ENCODE measurements at regions not wholly inside any gene's neighbourhood (a gene's known extent, or its start where the extent isn't known, plus 50 kb on each side); places are given as distances from the start of the nearest gene placed in this dataset.
A peak's percentile ranks its signal among the peaks of the same experiment; 100 is the strongest.

DNA sequence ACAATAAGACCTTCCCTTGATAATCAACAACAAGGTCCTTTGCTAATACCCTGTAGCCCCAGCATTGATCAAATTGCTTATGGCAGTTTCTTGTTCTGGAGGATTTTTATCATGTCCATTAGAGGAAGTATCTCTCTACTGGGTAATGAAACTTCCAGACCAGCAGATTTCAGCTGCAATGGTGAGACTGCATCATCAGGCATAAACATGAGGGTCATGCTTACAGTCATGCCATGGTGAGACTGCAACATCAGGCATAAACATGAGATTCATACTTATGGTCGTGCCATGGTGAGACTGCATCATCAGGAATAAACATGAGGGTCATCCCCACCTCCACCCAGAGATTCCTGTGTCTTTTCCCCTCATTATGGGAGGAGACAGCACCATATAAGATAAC, 129.0 kb upstream of the LIPC start:
- no peak overlapping the region for H3K4me3 ChIP-seq (ENCODE audit: low read depth in 1 of 3, low read length in 3 of 3)
- peak overlapping the region in 1 of 2 donors; percentile 52 for H3K27ac ChIP-seq (ENCODE audit: low read depth in 1 of 2, low read length in 2 of 2)
- no peaks in the 10 kb centered on the region for H3K36me3 ChIP-seq (ENCODE audit: control insufficient read depth in 4 of 4, insufficient read depth in 3 of 4, low read depth in 1 of 4, low read length in 3 of 4)
- no peaks in the 10 kb centered on the region for H3K9me3 ChIP-seq (ENCODE audit: control insufficient read depth in 4 of 4, low read length in 3 of 4)
- DNase-seq (ENCODE audit: low spot score), result no peak
- no peak for TF ChIP-seq RAD21 (IDR thresholded peaks at IDR 0.05)
- TF ChIP-seq, protein P1, sequence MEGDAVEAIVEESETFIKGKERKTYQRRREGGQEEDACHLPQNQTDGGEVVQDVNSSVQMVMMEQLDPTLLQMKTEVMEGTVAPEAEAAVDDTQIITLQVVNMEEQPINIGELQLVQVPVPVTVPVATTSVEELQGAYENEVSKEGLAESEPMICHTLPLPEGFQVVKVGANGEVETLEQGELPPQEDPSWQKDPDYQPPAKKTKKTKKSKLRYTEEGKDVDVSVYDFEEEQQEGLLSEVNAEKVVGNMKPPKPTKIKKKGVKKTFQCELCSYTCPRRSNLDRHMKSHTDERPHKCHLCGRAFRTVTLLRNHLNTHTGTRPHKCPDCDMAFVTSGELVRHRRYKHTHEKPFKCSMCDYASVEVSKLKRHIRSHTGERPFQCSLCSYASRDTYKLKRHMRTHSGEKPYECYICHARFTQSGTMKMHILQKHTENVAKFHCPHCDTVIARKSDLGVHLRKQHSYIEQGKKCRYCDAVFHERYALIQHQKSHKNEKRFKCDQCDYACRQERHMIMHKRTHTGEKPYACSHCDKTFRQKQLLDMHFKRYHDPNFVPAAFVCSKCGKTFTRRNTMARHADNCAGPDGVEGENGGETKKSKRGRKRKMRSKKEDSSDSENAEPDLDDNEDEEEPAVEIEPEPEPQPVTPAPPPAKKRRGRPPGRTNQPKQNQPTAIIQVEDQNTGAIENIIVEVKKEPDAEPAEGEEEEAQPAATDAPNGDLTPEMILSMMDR (IDR thresholded peaks at IDR 0.05; ENCODE audit: low read depth, low read length, missing input control), result no peak
- TF ChIP-seq, protein P2, sequence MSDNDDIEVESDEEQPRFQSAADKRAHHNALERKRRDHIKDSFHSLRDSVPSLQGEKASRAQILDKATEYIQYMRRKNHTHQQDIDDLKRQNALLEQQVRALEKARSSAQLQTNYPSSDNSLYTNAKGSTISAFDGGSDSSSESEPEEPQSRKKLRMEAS (IDR thresholded peaks at IDR 0.05), result peak; percentile 9
- H3K27me3 ChIP-seq (ENCODE audit: control insufficient read depth in 4 of 4, insufficient read depth in 4 of 4, low read length in 3 of 4), result no peaks in the 10 kb centered on the region
- H3K9ac ChIP-seq (ENCODE audit: low read depth in 1 of 2, low read length in 2 of 2), result no peak overlapping the region
- H3K4me1 ChIP-seq (ENCODE audit: control insufficient read depth in 4 of 4, insufficient read depth in 4 of 4, low read length in 3 of 4), result peaks cover 7 to 31% (median 16%) of the 10 kb centered on the region in 4 donors
- WGBS, result 88% methylated on average over 1 of the region's 1 CpG

- TF ChIP-seq GABPA (IDR thresholded peaks at IDR 0.05 in 1 of 2, conservative IDR thresholded peaks at IDR 0.05 in 1 of 2), result no peak
- 93% methylated on average over 6 of the region's 6 CpGs for WGBS
- Histone ChIP-seq H3K4me3 (ENCODE audit: low read depth in 1 of 3, low read length in 3 of 3) (no peak overlapping the region), H3K9me3 (ENCODE audit: control insufficient read depth in 4 of 4, low read length in 3 of 4) (no peaks in the 10 kb centered on the region), H3K4me1 (ENCODE audit: control insufficient read depth in 4 of 4, insufficient read depth in 4 of 4, low read length in 3 of 4) (peaks cover 7 to 32% (median 16%) of the 10 kb centered on the region in 4 donors), H3K27ac (ENCODE audit: low read depth in 1 of 2, low read length in 2 of 2) (no peak overlapping the region), H3K9ac (ENCODE audit: low read depth in 1 of 2, low read length in 2 of 2) (no peak overlapping the region), H3K27me3 (ENCODE audit: control insufficient read depth in 4 of 4, insufficient read depth in 4 of 4, low read length in 3 of 4) (no peaks in the 10 kb centered on the region), H3K36me3 (ENCODE audit: control insufficient read depth in 4 of 4, insufficient read depth in 3 of 4, low read depth in 1 of 4, low read length in 3 of 4) (no peaks in the 10 kb centered on the region)
- DNase-seq (ENCODE audit: low spot score), result no peak
Observed at GRCh38 chr15:58303236-58303635, 128.6 kb upstream of the LIPC start.

DNA sequence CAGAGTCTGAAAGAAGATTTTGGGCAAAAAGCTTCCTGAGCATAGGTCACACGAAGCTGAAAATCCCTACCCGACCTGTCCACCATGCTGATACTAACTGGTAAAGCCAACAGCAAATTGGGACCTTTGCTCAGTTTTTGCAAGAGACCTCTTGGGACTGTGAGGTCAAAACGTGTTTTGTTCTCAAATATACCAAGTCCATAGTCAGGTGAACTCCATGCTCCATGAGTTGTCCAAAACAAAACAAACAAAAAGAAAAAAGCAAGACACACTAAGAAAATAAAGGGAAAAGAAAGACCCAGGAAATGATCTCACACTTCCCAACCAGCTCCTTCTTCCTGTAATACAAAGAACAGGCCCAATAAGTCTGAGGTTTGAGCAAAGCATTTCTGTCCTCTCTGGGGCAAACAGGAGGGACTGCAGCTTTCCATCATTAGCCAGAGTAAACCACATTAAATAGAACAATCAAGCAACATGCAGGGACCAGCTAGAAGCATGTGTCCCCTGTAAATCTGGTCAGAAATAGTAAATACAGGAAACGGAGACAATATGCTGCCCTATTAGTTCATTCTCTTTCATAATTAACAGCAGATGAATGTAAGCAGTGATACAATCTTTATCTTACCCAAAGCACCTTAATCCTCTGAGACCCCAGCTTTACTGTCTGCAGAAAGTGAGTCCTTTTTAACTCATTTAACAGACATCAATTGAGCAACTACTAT, 125.0 kb upstream of the LIPC start:
- Histone ChIP-seq H3K36me3 (ENCODE audit: control insufficient read depth in 4 of 4, insufficient read depth in 3 of 4, low read depth in 1 of 4, low read length in 3 of 4) (no peaks in the 10 kb centered on the region), H3K4me1 (ENCODE audit: control insufficient read depth in 4 of 4, insufficient read depth in 4 of 4, low read length in 3 of 4) (peaks cover 9 to 40% (median 16%) of the 10 kb centered on the region in 4 donors), H3K27me3 (ENCODE audit: control insufficient read depth in 4 of 4, insufficient read depth in 4 of 4, low read length in 3 of 4) (no peaks in the 10 kb centered on the region), H3K4me3 (ENCODE audit: low read depth in 1 of 3, low read length in 3 of 3) (no peak overlapping the region), H3K9me3 (ENCODE audit: control insufficient read depth in 4 of 4, low read length in 3 of 4) (no peaks in the 10 kb centered on the region), H3K9ac (ENCODE audit: low read depth in 1 of 2, low read length in 2 of 2) (peak overlapping the region in 1 of 2 donors; percentile 55), H3K27ac (ENCODE audit: low read depth in 1 of 2, low read length in 2 of 2) (peak overlapping the region; percentile 84 to 89)
- no peak for DNase-seq (ENCODE audit: low spot score)
- 38% methylated on average over 4 of the region's 4 CpGs for WGBS
- TF ChIP-seq, protein P2 (IDR thresholded peaks at IDR 0.05), result peak; percentile 97
- no peak for TF ChIP-seq TAF1 (conservative IDR thresholded peaks at IDR 0.05)
- TF ChIP-seq HNF4A (conservative IDR thresholded peaks at IDR 0.05), result peak; percentile 97 to 98
- peak; percentile 56 for TF ChIP-seq FOXA2 (IDR thresholded peaks at IDR 0.05)
- TF ChIP-seq EGR1 (IDR thresholded peaks at IDR 0.05; ENCODE audit: low read depth in 2 of 2), result peak in 1 of 2 donors; percentile 61
- TF ChIP-seq, protein P3, sequence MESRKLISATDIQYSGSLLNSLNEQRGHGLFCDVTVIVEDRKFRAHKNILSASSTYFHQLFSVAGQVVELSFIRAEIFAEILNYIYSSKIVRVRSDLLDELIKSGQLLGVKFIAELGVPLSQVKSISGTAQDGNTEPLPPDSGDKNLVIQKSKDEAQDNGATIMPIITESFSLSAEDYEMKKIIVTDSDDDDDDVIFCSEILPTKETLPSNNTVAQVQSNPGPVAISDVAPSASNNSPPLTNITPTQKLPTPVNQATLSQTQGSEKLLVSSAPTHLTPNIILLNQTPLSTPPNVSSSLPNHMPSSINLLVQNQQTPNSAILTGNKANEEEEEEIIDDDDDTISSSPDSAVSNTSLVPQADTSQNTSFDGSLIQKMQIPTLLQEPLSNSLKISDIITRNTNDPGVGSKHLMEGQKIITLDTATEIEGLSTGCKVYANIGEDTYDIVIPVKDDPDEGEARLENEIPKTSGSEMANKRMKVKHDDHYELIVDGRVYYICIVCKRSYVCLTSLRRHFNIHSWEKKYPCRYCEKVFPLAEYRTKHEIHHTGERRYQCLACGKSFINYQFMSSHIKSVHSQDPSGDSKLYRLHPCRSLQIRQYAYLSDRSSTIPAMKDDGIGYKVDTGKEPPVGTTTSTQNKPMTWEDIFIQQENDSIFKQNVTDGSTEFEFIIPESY (IDR thresholded peaks at IDR 0.05), result peak; percentile 86
- peak; percentile 32 for TF ChIP-seq NR2F2 (IDR thresholded peaks at IDR 0.05)
- TF ChIP-seq RXRA (IDR thresholded peaks at IDR 0.05), result peak; percentile 98
- TF ChIP-seq HNF4G (IDR thresholded peaks at IDR 0.05), result peak; percentile 91
- peak; percentile 38 to 67 for TF ChIP-seq GABPA (IDR thresholded peaks at IDR 0.05 in 1 of 2, conservative IDR thresholded peaks at IDR 0.05 in 1 of 2)
- TF ChIP-seq RAD21 (IDR thresholded peaks at IDR 0.05), result peak; percentile 66 to 75
- TF ChIP-seq, protein P4, sequence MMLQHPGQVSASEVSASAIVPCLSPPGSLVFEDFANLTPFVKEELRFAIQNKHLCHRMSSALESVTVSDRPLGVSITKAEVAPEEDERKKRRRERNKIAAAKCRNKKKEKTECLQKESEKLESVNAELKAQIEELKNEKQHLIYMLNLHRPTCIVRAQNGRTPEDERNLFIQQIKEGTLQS (IDR thresholded peaks at IDR 0.05), result no peak
- TF ChIP-seq FOXA1 (IDR thresholded peaks at IDR 0.05), result peak; percentile 82
- TF ChIP-seq JUND (IDR thresholded peaks at IDR 0.05), result peak; percentile 75 to 87
- TF ChIP-seq, protein P1 (IDR thresholded peaks at IDR 0.05; ENCODE audit: low read depth, low read length, missing input control), result no peak
- TF ChIP-seq, protein P5, sequence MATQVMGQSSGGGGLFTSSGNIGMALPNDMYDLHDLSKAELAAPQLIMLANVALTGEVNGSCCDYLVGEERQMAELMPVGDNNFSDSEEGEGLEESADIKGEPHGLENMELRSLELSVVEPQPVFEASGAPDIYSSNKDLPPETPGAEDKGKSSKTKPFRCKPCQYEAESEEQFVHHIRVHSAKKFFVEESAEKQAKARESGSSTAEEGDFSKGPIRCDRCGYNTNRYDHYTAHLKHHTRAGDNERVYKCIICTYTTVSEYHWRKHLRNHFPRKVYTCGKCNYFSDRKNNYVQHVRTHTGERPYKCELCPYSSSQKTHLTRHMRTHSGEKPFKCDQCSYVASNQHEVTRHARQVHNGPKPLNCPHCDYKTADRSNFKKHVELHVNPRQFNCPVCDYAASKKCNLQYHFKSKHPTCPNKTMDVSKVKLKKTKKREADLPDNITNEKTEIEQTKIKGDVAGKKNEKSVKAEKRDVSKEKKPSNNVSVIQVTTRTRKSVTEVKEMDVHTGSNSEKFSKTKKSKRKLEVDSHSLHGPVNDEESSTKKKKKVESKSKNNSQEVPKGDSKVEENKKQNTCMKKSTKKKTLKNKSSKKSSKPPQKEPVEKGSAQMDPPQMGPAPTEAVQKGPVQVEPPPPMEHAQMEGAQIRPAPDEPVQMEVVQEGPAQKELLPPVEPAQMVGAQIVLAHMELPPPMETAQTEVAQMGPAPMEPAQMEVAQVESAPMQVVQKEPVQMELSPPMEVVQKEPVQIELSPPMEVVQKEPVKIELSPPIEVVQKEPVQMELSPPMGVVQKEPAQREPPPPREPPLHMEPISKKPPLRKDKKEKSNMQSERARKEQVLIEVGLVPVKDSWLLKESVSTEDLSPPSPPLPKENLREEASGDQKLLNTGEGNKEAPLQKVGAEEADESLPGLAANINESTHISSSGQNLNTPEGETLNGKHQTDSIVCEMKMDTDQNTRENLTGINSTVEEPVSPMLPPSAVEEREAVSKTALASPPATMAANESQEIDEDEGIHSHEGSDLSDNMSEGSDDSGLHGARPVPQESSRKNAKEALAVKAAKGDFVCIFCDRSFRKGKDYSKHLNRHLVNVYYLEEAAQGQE (IDR thresholded peaks at IDR 0.05), result peak; percentile 78

Data from liver (tissue), 8 donors.